Breast epithelium (tissue), 4 donors: ENCODE measurements at regions not wholly inside any gene's neighbourhood (a gene's known extent, or its start where the extent isn't known, plus 50 kb on each side); places are given as distances from the start of the nearest gene placed in this dataset.

Experiments
- DNase-seq, 2 donors: peaks; one replicate each; pipeline ENCODE4 v3.0.0-alpha.2; 2019; ENCODE audit warnings: low spot score in 2 of 2
- H3K27ac ChIP-seq, 2 donors: fragments of 200-600 bp; sonication (generic) in 1 of 2; one replicate each; pipeline ENCODE4 v1.5.1; 2016 to 2019; ENCODE audit warnings: mild to moderate bottlenecking in 1 of 2
- H3K27me3 ChIP-seq, 2 donors: fragments of 200-600 bp; sonication (generic) in 1 of 2; one replicate each; pipeline versions ENCODE4 v1.5.1 to v1.6.0; 2017 to 2019; ENCODE audit warnings: control low read depth in 1 of 2, mild to moderate bottlenecking in 1 of 2
- H3K36me3 ChIP-seq: fragments of 200-600 bp; one replicate; pipeline ENCODE4 v1.5.1; 2019
- H3K4me1 ChIP-seq, 2 donors: fragments of 200-600 bp; sonication (generic); one replicate each; pipeline ENCODE4 v1.5.1; 2016 to 2019; ENCODE audit warnings: control low read depth in 1 of 2
- H3K4me3 ChIP-seq, 3 donors: fragments of 200-600 bp; sonication (generic); 1 replicate in 2 of 3; 2 replicates in 1 of 3; pipeline ENCODE4 v1.5.1; 2016 to 2019; ENCODE audit warnings: mild to moderate bottlenecking in 3 of 3, moderate library complexity in 2 of 3
- H3K9me3 ChIP-seq, 2 donors: fragments of 200-600 bp; sonication (generic) in 1 of 2; one replicate each; pipeline ENCODE4 v1.5.1; 2016 to 2019; ENCODE audit warnings: control low read depth in 1 of 2
- POLR2A ChIP-seq: fragments of 450-650 bp; IDR thresholded peaks from one replicate; pipeline ENCODE4 v1.6.1; 2016; ENCODE audit warnings: antibody characterized with exemption, mild to moderate bottlenecking, moderate library complexity
- POLR2AphosphoS5 ChIP-seq, 3 donors: sonication (generic); formaldehyde crosslinking; IDR thresholded peaks; one replicate each; pipeline ENCODE4 v1.6.1; 2017; ENCODE audit warnings: antibody characterized with exemption in 3 of 3
- intact Hi-C: fragments of 100-400 bp; cut with DNase I; formaldehyde crosslinking; loops from one replicate; pipeline ENCODE4 v1.15.1; 2023; ENCODE audit warnings: low total_unique reads
- TF ChIP-seq, protein P1 (sequence below), 3 donors: fragments of 450-650 bp; IDR thresholded peaks; one replicate each; pipeline ENCODE4 v1.5.1; 2016 to 2017; ENCODE audit warnings: antibody characterized with exemption in 3 of 3, mild to moderate bottlenecking in 3 of 3, moderate library complexity in 3 of 3

DNA sequence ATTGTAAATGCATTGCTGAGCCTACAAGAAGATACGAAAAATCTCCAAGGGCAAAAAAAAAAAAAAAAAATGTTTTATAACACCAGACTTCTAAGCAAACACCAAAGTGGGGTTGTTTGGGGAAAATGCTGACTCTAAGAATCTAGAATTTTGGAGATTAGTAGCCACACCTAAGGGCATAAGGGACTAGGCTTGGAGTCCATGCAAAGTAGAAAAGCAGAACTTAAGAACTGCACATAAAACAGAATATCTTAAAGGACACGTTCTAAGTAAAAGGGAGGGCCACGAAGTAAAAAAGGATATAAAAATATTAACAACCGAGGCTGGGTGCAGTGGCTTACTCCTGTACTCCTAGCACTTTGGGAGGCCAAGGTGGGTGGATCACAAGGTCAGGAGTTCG is 269.8 kb upstream of the AUTS2 start:
- intact Hi-C loops: no loop called here
- TF ChIP-seq, protein P1, sequence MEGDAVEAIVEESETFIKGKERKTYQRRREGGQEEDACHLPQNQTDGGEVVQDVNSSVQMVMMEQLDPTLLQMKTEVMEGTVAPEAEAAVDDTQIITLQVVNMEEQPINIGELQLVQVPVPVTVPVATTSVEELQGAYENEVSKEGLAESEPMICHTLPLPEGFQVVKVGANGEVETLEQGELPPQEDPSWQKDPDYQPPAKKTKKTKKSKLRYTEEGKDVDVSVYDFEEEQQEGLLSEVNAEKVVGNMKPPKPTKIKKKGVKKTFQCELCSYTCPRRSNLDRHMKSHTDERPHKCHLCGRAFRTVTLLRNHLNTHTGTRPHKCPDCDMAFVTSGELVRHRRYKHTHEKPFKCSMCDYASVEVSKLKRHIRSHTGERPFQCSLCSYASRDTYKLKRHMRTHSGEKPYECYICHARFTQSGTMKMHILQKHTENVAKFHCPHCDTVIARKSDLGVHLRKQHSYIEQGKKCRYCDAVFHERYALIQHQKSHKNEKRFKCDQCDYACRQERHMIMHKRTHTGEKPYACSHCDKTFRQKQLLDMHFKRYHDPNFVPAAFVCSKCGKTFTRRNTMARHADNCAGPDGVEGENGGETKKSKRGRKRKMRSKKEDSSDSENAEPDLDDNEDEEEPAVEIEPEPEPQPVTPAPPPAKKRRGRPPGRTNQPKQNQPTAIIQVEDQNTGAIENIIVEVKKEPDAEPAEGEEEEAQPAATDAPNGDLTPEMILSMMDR (IDR thresholded peaks at IDR 0.05): no peak
- no peak for TF ChIP-seq POLR2AphosphoS5 (IDR thresholded peaks at IDR 0.05)
- no peak for TF ChIP-seq POLR2A
- no peak overlapping the region for H3K4me3 ChIP-seq

DNA sequence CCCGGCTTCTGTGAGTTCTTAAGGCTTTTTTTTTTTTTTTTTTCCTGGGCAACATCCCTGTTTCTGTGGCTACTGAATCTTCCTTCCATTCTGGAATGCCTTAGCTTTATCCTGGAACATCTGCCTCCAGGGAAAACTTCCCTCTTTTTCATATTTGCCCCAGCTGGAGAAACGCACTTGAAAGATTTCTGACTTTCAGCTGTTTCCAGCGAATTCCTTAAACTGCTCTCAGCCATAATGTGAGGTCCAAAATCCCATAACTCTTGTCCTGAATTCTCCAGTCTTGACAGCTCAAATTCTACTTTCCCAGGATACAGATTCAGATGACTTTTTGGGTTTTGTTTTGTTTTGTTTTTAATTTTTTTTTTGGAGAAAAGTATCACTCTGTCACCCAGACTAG is 263.6 kb upstream of the AUTS2 start:
- Histone ChIP-seq H3K9me3 (no peaks in the 10 kb centered on the region), H3K36me3 (no peaks in the 10 kb centered on the region), H3K4me1 (no peaks in the 10 kb centered on the region), H3K4me3 (no peak overlapping the region), H3K27ac (no peak overlapping the region), H3K27me3 (no peaks in the 10 kb centered on the region)
- no peak for TF ChIP-seq POLR2A
- TF ChIP-seq, protein P1 (IDR thresholded peaks at IDR 0.05): no peak
- TF ChIP-seq POLR2AphosphoS5 (IDR thresholded peaks at IDR 0.05): no peak
- intact Hi-C loops: no loop called here
- no peak for DNase-seq

More for the DNA sequence above, 269.8 kb upstream of the AUTS2 start:
- no peak for DNase-seq
- Histone ChIP-seq H3K36me3 (no peaks in the 10 kb centered on the region), H3K27ac (no peak overlapping the region), H3K27me3 (no peaks in the 10 kb centered on the region), H3K9me3 (no peaks in the 10 kb centered on the region), H3K4me1 (no peaks in the 10 kb centered on the region)

DNA sequence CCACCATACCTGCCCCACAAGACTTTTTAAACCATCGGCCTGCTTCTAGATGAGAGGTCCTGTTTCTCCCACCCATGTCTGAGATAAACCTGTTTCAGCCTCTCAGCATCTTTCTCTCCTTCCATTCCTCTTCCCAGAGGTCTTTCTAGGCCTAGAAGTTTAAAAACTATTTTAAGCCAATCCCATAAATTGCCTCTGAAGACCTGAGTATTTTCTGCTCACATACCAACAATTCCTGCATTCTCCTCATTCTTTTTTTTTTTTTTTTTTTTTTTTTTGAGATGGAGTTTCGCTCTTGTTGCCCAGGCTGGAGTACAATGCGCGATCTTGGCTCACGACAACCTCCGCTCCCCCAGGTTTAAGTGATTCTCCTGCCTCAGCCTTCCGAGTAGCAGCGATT is 262.9 kb upstream of the AUTS2 start:
- Histone ChIP-seq H3K4me1 (no peaks in the 10 kb centered on the region), H3K27me3 (no peaks in the 10 kb centered on the region), H3K36me3 (no peaks in the 10 kb centered on the region), H3K27ac (no peak overlapping the region), H3K4me3 (no peak overlapping the region), H3K9me3 (no peaks in the 10 kb centered on the region)
- DNase-seq: no peak
- TF ChIP-seq POLR2A (no peak), POLR2AphosphoS5 (IDR thresholded peaks at IDR 0.05) (no peak)
- TF ChIP-seq, protein P1 (IDR thresholded peaks at IDR 0.05): no peak
- intact Hi-C loops: no loop called here

DNA sequence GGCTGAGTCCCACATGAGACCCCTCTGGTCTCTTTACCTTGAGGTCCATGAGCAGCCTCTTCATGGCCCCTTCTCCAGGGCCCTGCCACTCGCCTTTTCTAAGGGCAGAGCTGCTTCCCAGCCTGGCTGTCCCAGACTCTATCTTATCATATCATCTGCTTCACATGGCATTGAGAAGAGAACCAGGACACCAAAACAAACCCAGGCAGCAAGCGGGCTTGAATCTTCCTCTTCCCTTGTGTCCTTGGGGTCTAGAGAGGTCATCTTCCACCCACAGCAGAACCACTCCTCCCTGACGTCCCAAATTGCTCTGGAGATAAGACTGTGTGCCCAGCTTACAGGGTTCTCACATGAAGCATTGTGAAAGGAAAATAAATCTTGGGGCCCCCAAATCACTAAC is 261.3 kb upstream of the AUTS2 start:
- TF ChIP-seq POLR2AphosphoS5 (IDR thresholded peaks at IDR 0.05): no peak
- TF ChIP-seq POLR2A: no peak
- TF ChIP-seq, protein P1 (IDR thresholded peaks at IDR 0.05): no peak
- intact Hi-C loops: no loop called here

DNA sequence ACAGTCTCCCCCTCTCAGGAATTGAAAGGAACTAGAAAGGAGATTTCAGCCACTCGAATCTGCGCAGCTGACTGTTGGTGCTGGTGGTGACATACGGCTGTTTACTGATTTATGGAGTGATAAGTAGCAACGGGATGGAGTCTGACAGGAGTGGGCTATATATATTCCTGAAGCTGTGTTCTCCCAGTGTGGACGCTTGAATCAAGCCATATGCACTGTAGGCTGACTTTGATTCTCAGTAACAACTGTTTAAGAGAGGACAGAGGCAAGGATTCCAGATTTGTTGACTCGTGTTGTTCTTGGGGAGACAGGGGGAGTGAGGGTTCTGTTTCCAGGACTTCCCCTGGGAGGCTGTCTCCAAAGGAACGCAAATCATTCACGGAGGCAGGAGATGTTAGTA is 260.1 kb upstream of the AUTS2 start:
- TF ChIP-seq, protein P1 (IDR thresholded peaks at IDR 0.05): no peak
- TF ChIP-seq POLR2A (no peak), POLR2AphosphoS5 (IDR thresholded peaks at IDR 0.05) (no peak)
- H3K36me3 ChIP-seq: no peaks in the 10 kb centered on the region
- peaks cover 0 to 1% of the 10 kb centered on the region in 2 donors for H3K9me3 ChIP-seq
- H3K27ac ChIP-seq: no peak overlapping the region
- DNase-seq: no peak
- H3K27me3 ChIP-seq: no peaks in the 10 kb centered on the region
- no peaks in the 10 kb centered on the region for H3K4me1 ChIP-seq
- intact Hi-C loops: no loop called here
- H3K4me3 ChIP-seq: no peak overlapping the region

More for the DNA sequence above, 261.3 kb upstream of the AUTS2 start:
- Histone ChIP-seq H3K27me3 (no peaks in the 10 kb centered on the region), H3K27ac (no peak overlapping the region), H3K36me3 (no peaks in the 10 kb centered on the region), H3K4me3 (no peak overlapping the region), H3K4me1 (no peaks in the 10 kb centered on the region), H3K9me3 (no peaks in the 10 kb centered on the region)
- DNase-seq: no peak
